ENCODE measurements at regions not wholly inside any gene's neighbourhood (a gene's known extent, or its start where the extent isn't known, plus 50 kb on each side); places are given as distances from the start of the nearest gene placed in this dataset.

DNA sequence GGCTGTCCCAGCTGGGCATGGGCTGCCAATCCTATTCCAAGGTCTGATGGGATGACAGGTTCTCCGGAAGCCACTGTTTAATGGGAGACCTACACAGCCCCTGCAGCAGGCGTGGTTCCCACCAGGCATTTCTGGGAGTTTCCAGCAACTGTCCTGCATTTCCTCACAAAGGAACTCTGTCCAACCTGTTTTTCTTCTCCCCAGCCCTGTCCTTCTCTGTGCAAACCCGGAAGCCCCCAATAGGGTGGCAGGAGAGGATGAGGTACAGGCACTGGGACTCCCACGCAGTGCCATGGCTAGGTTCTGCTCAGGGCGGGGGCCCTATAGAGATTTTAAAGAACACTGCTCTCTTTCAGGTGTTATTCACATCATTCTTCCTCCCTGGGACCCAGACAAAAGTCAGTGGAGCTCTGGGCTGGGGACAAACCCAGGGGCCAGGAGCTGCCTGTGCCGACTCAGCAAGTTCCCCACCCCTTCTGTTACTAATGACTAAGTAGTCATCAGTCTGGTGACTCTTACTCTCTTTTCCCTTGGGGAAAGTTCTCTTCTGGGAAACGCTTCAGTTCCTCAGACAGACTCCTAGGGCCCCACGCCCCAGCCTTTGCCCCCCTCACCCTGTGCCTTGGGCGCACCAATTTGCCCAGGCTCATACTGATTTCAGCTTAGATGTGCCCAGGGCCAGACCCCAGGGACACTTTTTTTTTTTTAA, 97.7 kb downstream of the CD47 start:
- DNase-seq (ENCODE audit: low read depth), result no peak

DNA sequence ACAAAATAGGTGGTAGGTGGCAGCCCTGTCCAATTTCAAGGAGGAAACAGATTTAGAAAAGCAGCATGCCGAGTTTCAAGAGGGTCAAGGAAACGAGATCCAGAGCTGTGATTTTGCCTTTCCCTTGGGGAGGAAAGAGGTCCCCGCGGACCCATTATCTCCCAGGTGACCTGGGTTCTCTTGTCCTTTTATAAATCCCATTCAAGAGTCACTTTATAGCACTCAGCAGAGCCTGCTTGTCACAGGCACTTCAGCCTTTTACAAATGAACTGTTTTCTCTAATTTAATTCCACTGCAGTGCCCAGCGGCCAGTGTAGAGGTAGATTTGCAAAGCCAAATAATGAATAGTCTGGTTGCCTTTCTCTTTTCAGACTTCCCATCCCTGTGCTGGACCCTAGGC, 99.9 kb downstream of the CD47 start:
- DNase-seq (ENCODE audit: low read depth), result no peak

DNA sequence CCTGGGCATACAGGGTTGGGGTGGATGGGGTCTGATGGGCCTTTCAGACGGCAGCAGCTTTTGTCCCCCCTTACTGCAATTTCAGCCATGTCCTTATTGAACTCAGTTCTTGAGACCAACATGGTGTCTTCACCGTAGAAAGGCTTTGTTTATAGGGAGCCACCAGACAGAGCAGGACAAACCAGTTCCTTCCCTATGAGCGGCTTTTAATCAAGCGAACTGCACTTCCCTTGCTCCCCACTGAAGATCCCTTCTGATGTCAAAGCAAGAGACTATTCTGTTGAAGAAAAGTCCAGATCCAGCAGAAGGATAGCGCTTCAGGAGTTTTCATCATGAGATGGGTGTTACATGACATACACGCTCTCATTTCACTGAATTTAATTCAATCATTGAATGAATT, 100.4 kb downstream of the CD47 start:
- DNase-seq (ENCODE audit: low read depth), result no peak

DNA sequence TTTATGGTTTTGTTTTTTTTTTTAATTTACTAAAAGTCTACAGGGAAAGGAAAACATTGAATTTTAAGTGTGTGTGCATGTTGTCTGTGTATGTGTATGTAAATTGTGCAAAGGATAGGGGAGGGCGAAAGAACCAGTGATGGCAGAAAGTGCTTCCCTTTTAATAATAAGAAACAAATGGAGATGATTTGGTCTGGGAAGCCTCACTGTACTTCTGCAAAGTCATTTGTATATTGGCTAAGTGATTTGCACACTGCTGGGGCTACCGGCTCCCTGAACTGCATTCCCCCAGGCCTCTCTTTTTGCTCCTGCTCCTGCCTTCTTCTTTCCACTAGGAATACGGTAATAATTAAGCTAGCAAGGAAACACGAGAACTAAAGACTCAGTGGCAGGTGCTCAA, 101.2 kb downstream of the CD47 start:
- DNase-seq (ENCODE audit: low read depth), result no peak

DNA sequence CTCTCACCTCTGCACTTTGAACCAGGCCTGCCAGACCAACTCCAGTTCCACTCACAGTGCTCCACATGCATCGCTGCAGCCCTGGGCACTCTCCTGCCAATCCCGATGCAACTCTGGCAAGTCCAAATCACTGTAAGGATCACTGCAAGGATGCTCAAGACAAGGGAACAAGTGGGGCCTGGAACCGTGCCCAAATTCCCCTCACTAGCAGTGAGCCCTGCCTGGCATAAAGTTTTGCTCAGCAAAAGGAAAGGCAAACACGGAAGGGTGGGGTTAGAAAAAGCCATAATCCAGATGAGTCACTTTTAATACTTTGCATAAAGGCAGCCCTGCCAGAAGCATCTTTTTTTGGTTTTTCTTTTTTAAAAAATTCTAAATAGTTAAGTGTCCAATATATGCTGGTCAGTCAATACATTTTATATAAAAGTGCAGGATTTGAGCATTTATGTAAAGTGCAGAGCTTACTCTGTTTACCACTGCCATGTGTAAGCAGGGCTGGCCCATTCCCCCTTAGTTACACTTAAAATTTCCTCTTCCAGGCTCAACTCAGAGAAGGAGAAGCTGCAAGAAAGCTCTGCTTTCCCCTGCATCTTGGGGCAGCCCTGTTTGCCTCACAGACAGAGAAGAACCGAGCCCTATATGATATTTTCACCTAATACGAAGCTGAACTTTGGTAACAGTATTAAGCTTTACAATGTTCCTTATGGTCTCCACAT, 102.2 kb downstream of the CD47 start:
- DNase-seq (ENCODE audit: low read depth), result no peak

DNA sequence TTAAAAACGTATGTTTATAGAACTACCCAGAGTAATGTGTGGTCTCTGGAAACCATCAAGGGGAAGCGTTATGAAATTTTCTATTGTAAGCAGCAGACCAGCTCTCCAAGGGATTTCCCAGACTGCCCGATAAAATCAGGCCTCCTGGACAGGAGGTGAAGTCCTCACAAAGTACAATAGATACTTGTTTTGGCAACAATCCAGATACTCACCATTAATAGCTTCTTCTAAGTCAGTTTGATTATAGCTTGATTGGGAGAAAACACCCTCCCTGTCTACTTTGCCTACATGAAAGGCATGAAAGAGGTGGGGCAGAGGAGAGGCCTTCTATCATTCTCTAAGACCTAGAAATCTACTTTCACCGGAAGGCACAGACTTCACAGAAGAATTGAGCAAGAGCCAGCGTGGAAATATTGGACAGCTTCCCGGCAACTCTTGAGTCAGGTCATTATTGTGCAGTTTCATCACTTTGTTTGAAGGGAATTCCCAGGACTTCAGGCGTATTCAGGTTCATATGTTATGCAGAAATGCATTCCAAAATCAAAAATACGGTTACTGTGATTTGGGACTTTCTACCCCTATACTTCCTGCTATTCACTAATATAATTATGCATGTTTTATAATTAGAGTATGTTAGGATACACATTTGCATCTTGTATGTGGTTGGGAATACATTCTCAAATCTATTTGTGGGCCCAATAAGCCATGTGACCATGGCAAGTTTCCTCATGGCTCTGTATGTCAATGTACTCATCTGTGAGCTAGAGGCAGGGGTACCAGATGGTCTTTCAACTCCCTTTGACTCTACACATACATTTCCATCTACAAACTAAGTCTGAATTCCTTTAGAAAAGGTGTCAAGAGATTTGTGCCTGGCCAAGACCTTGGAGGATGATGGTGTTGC, 103.5 kb downstream of the CD47 start:
- no peak for DNase-seq (ENCODE audit: low read depth)

DNA sequence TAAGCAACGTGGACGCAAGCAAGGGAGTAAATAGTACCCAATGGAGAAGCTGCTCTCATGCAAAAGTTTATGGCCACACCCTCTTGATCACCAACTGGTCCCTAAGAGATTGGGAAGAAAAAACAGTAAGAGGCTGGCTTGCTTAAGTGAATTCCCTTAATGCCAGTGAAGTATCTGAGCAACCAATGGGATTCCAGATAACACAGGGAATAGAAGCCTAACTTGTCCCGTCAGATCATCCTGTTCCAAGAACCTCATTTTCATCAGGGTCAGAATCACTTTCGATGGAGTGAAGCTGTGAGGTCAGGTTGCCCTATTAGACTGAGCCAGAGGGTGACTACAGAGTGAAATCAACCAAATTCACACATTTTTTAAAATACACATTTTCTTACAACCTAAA, 104.3 kb downstream of the CD47 start:
- no peak for DNase-seq (ENCODE audit: low read depth)

DNA sequence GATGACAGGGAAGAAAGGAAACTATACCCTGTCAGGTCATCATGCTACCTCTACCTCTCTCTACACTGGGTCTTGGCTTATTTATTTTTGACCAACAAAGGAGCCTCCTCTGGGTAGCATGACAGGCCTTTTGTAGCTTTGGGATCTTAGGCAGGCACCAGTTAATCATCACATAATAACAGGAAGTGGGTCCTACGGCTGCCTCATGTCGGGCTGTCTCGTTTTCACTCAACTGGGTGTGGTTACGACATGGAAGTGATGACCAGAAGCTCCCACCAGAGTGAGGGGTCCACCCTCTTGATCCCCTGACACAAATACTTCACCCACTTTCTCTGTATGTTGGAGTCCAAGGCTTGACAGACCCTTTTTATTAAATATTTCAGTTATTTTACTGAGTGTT, 105.3 kb downstream of the CD47 start:
- DNase-seq (ENCODE audit: low read depth), result no peak

DNA sequence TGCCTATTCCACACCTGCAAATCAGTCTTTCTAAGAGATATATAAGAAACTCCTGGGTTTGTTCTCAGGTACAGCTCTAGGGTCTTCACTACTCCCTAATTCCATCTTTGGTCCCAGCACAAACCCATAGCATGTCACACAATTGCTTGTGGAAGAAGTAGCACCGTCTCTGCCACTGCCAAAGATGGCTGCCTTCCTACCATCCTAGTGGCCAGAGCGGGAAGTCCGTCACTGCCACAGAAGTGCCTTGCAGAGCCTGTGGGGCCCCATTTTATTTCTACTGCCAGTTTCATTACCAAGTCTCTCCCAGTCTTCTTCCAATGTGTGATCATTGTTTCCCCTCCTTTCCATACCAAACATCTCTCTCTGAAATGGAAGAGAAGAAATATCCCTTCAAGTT, 107.6 kb downstream of the CD47 start:
- DNase-seq (ENCODE audit: low read depth), result no peak

DNA sequence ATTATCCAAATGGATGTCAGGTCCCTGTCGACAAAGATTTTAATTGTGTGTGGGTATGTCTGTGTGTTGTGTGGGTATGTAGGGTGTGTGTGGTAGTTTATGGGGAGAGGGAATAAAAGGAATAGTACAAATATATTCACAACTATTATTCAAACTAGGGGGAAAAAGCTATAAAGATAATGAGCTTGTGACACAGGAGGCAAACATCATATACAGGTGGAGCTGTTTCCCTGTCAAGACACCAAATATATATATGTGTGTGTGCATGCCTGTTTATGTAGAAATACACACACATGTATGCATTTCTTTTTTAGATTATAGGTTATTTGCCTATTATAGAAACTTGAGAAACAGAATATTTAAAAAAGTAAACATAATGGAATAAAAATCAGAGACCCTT, 108.7 kb downstream of the CD47 start:
- no peak for DNase-seq (ENCODE audit: low read depth)

DNA sequence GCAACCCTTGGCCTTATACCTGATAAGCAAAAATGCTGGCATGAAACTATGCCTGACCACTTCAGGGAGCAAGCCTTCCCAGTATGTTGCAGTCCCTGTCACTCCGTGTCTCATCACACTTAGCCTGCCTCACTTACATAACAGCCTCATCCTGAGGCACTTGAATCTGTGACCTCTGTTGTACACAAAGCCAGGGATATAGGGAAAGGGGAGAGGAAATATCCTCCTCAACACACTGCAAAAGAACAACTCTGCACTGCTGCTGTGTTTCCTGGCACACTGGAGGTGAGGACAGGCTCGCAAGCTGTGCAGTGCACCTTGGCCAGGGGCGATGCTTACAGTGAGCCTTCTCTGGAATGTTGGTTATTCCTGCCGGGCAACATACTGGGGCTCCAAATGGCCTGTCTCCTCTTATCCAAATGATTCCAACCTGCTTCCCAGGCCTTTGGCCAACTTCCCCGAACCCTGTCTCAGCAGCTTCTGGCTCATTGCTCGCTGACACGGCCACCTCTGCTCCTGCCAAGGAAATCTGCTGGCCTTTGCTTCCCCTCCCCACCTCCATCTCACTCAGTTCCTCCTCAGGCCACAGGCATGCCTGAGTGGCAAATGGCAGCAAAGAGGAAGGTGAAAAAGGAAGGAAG, 109.2 kb downstream of the CD47 start:
- no peak for DNase-seq (ENCODE audit: low read depth)

DNA sequence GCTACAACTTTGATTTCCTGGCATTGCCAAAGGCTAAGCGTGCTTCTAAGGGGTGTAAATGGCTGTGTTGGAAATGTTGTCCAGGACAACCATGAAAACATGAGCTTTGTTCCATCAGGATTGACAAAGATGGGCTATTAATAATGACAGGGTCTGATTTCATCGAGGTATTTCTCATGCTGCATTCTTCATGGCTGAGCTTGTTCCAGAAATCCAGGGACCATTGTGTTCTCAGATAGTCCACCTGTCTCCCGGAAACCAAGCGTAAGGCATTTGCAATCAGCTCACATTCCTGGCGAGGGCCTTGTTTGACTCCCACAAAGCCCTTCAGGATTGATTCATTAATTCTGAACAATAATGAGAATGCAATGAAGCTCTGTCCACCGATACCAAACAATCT, 111.3 kb downstream of the CD47 start:
- no peak for DNase-seq (ENCODE audit: low read depth)

DNA sequence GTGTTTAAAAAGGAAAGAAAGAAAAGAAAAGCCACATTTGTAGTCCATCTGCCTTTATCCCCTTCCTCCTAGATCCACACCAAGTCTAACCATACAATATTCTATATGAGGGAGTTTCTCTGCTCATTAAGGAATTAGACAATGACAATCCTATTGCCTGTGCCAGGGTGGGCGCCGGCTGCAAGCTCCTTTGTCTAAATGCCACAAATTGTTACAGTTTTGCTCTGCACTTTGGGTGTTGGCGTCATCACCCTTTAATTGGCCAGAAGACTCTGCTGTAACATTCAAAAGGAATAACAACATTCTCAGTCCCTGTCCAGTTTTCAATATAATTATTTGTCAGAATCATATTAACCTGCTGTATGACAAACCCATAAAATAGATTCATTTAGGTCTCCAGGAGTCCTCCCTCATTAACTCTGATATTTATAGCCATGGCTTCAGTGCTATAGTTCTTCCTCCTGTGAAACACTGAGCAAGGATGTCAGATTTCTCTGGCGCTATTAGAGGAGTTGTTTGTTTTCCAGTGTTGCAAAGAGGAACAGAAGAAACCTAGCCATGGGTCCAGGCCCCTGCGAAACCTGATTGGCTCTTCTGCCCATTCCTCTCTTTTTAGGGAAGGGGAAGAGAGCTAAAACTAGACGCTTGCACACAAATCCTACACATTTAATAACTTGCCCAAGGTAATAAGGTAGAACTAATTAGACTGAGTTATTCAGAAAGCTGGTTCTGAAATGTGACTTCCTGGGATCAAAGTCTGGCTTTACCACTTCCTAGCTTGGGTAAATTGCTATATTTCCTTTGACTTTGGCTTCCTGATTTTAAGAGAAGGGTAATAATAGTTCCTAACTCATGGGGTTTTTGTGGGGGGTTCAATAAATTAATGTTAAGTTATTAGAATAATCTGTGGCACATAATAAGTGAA, 112.4 kb downstream of the CD47 start:
- DNase-seq (ENCODE audit: low read depth), result no peak

DNA sequence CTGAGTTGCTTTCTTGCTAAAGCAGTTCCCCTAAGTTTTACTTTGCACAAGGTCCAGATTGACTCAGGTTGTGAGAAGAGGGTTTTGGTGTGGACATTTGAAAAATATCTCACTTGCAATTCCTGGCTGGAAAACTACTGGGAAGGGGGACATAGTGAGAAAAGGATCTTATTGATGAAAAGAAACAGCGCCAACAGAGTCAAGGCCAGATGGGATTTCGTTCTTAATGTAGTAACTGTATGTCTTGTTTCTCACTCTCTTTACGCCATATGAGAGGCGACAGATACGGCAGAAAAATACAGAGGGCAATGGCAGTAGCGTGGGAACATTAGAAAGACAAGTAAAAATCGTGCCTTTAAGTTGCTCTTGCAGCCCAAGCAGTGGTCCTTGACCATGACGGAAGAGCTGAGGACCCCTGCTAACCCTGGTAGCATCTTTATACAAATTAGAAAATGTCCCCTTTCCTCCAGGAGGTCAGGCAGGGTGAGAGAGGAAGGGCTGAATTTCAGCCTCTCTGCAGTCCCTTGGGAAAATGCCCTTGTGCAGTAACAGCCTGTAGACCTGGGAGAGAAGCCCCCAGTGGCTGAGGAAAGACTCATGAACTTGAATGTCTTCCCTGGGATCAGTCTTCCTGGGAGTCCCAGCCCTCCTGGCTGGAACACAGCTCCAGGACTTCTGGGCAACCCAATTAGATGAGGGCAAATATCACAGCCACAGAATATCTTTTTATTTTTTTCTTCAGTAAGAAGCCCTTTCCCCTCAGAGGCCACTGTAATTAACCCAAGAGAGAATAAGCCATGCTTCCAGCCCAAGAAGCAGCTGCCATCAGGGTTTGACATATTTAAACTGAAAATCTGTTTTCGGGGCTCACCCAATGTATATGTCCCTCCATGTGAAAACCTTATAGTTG, 113.4 kb downstream of the CD47 start:
- no peak for DNase-seq (ENCODE audit: low read depth)

DNA sequence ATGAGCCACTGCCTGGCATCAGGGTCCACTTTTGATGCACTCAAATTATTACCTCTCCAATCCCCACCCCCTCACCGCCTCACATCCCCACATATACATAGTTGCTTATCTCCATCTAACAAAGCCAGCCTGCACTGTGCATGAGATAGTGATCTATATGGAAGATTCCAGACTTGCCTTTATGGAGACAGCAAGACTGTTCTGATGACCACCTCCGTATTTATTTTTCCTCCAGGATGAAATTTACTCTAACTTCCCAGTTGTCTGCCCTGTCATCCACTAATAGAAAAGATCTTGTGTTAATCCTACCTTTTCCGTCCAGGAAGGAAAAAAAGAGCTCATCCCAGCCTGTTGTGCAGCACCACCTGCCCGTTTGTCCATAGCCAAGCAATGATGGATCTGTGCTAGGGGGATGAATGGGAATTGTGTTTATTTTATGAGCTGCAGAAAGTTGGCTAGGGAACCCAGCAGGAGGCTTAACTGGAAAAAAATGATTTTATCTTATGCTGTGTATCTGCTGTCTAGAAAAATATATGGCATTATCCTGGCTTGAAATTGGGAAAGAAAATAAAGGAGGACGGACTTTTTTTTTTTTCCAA, 114.5 kb downstream of the CD47 start:
- DNase-seq (ENCODE audit: low read depth), result no peak

DNA sequence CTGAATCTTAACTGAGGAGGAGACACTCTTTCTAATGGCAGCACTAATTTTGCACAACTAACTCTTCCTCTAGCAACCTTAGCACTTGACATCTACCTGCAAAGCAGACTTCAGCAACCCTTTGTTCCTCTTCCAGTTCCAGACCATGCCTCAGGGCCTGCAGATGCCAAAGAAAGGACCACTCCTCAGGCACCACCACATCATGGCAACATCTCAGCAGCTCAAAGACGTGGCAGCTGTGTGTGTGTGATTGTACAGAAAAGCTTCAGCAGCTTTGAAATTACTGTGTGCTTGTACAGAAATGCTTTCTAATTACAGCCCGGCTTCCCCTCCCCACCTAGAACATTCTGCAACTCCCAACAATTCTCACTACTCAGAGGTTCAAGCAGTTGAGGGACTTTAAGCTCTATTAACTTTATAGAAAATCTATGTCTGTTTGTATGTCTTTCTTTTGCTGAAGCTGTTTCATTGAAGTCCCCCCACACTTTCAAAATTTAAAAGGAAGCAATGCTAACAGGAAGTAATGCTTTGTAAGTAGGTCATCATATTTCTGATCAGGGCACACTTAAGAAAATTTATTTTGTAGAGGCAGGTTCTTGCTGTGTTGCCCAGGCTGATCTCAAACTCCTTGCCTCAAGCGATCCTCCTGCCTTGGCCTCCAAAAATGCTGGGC, 115.2 kb downstream of the CD47 start:
- DNase-seq (ENCODE audit: low read depth), result no peak

DNA sequence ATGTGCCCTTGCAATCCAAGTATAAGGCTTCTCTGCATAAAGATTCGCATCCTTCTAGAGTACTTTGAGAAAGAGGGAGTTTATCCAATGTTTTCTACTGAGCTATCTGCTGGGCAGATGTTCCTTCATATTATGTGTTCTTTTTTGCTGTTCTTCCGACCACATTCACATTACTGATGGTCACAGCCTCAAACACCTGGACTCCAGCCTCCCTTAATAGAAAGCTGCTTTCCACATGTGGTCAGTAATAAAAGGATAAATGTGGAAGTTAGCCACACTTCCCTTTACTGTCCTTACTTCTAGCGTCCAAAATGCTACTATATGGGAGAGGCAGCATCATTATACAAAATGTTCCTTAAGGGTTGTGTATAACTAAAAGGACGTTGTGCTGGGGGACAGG, 116.9 kb downstream of the CD47 start:
- DNase-seq (ENCODE audit: low read depth), result no peak

DNA sequence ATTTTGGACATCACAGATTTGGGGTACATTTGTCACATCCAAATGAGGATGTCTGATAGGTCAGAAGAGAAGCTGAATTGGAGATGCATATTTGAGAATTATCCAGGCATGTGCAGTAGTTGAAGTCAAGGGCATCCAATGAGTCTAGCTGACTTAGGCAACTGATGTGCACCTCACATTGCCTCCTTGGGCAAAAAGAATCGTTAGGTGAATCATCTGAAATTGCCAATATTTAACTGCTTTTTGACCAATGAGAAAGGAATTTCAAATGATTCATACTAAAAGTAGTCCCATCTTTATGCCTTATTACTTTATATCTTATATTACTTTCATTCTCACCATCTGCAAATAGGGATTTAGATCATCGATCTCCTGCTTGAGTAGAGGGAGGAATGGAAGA, 117.7 kb downstream of the CD47 start:
- DNase-seq (ENCODE audit: low read depth), result no peak

DNA sequence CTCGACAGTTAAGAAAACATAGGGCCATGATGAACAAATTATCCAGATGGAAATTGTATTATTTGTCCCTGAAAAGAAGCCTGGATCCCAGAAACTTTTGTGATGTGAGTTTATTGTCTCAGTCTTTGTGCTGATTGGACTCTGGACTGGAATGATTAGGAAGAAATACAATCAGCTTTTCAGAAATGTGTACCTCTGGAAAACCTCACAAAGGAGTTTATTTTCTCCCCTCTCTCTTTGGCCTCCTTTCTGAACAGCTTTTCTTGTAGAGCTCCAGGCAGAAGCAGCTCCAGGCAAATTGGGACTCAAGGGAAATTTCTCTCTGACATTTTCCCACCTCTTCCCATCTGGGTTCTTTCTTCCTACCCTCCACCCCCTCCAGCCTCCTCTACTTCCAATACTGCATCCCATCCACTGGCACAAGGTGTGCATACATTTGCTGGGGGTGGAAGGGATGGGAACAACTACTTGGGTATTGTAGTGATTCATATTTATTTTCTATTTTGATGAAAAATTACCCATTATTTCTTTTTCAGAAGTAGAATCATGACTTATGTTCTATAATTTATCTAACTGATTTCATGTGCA, 119.7 kb downstream of the CD47 start:
- no peak for DNase-seq (ENCODE audit: low read depth)
